ENCODE measurements at regions not wholly inside any gene's neighbourhood (a gene's known extent, or its start where the extent isn't known, plus 50 kb on each side); places are given as distances from the start of the nearest gene placed in this dataset.

GRCh38 chr2:23322567-23323197 is 62.3 kb upstream of the KLHL29 start:
- TF ChIP-seq CTCF (IDR thresholded peaks at IDR 0.05 in 4 of 5, conservative IDR thresholded peaks at IDR 0.05 in 1 of 5) (no peak), POLR2A (IDR thresholded peaks at IDR 0.05) (no peak)

Measured in gastrocnemius medialis (tissue), 4 donors.